GM21723 (cell line): ENCODE measurements at regions not wholly inside any gene's neighbourhood (a gene's known extent, or its start where the extent isn't known, plus 50 kb on each side); places are given as distances from the start of the nearest gene placed in this dataset.

Experiments used
- ATAC-seq: cut with Tn5 transposase; IDR thresholded peaks from one replicate; pipeline ENCODE4 v1.9.1; 2021; ENCODE audit warnings: mild to moderate bottlenecking, moderate library complexity; ENCODE audit not compliant: unreplicated experiment

GRCh38 chr2:56099963-56100362 is 83.8 kb upstream of the CCDC85A start:
- no peak for ATAC-seq

- ATAC-seq: no peak
Measured at GRCh38 chr2:56100791-56101312, 82.9 kb upstream of the CCDC85A start.

GRCh38 chr2:56102098-56102497 is 81.7 kb upstream of the CCDC85A start:
- ATAC-seq: no peak

- ATAC-seq: no peak
Measured at GRCh38 chr2:56102866-56103265, 80.9 kb upstream of the CCDC85A start.

GRCh38 chr2:56104962-56105361 is 78.8 kb upstream of the CCDC85A start:
- ATAC-seq: no peak

GRCh38 chr2:56107502-56108220 is 76.1 kb upstream of the CCDC85A start:
- no peak for ATAC-seq

- ATAC-seq: no peak
Measured at GRCh38 chr2:56108806-56109205, 75.0 kb upstream of the CCDC85A start.

GRCh38 chr2:56109994-56110393 is 73.8 kb upstream of the CCDC85A start:
- ATAC-seq: no peak

GRCh38 chr2:56113382-56113975 is 70.3 kb upstream of the CCDC85A start:
- ATAC-seq: no peak

GRCh38 chr2:56117764-56118163 is 66.0 kb upstream of the CCDC85A start:
- no peak for ATAC-seq

- ATAC-seq: no peak
Measured at GRCh38 chr2:56118474-56118873, 65.3 kb upstream of the CCDC85A start.

GRCh38 chr2:56121995-56122394 is 61.8 kb upstream of the CCDC85A start:
- no peak for ATAC-seq

GRCh38 chr2:56123538-56123937 is 60.3 kb upstream of the CCDC85A start:
- no peak for ATAC-seq

- no peak for ATAC-seq
Measured at GRCh38 chr2:56127010-56127409, 56.8 kb upstream of the CCDC85A start.

GRCh38 chr2:56127463-56128152 is 56.2 kb upstream of the CCDC85A start:
- no peak for ATAC-seq

- ATAC-seq: no peak
Measured at GRCh38 chr2:56128235-56128634, 55.6 kb upstream of the CCDC85A start.

- ATAC-seq: no peak
Measured at GRCh38 chr2:56130463-56131070, 53.2 kb upstream of the CCDC85A start.

- ATAC-seq: no peak
Measured at GRCh38 chr2:56132138-56132537, 51.7 kb upstream of the CCDC85A start.

- no peak for ATAC-seq
Measured at GRCh38 chr2:56133441-56133840, 50.3 kb upstream of the CCDC85A start.

- no peak for ATAC-seq
Measured at GRCh38 chr2:56133931-56134629, 49.7 kb upstream of the CCDC85A start.
